ENCODE measurements at regions not wholly inside any gene's neighbourhood (a gene's known extent, or its start where the extent isn't known, plus 50 kb on each side); places are given as distances from the start of the nearest gene placed in this dataset.

DNA sequence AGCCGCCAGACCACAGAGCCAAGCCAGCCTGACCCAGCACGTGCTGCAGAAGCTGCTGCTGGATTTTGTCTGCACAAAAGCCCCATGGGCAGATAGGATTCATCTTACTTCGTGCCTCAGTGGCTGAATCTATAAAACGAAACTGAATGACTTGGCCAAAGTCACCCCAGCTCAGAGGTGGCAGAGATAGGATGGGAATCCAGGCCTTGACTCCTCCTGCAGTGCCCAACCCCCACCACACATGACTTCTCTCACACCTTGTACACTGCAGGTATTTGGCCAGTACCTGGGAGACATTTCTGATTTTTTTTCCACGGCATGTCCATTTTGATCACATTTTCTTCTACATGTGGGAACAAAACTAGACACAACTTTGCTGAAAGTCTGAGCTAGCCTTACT, 182.1 kb downstream of the ANKRD60 start:
- FAIRE-seq (no peak), DNase-seq (ENCODE audit: low read depth in 1 of 2, low spot score in 1 of 2) (no peak), ATAC-seq (no peak)
- no peak overlapping the region for H3K4me2 ChIP-seq
- no peak for TF ChIP-seq MAZ (IDR thresholded peaks at IDR 0.05; ENCODE audit: borderline replicate concordance, low read depth, low read length)
- no peak for TF ChIP-seq KDM1A (IDR thresholded peaks at IDR 0.05; ENCODE audit: low read depth)
- TF ChIP-seq HDAC2 (IDR thresholded peaks at IDR 0.05) = no peak
- no peak for TF ChIP-seq RARB (CRISPR knock-in tag; IDR thresholded peaks at IDR 0.05)
- TF ChIP-seq POLR2A (IDR thresholded peaks at IDR 0.05; ENCODE audit: low read length) = no peak
- no peak for TF ChIP-seq CHD2 (IDR thresholded peaks at IDR 0.05; ENCODE audit: low read length, partially characterized antibody)
- TF ChIP-seq KDM5A (IDR thresholded peaks at IDR 0.05) = no peak
- TF ChIP-seq NPAS2 (CRISPR knock-in tag; IDR thresholded peaks at IDR 0.05; ENCODE audit: borderline replicate concordance) = no peak
- no peak for TF ChIP-seq BCL3 (IDR thresholded peaks at IDR 0.05)
- no peak for TF ChIP-seq NFE2L2 (conservative IDR thresholded peaks at IDR 0.05; ENCODE audit: low read length)
- TF ChIP-seq CEBPB (IDR thresholded peaks at IDR 0.05) = no peak
- no peak for TF ChIP-seq HES2 (IDR thresholded peaks at IDR 0.05)
- no peak for TF ChIP-seq USF2 (IDR thresholded peaks at IDR 0.05)
- no peak for TF ChIP-seq RCOR1 (IDR thresholded peaks at IDR 0.05; ENCODE audit: low read depth, low read length)
- no peak for TF ChIP-seq HOXB13 (CRISPR knock-in tag; IDR thresholded peaks at IDR 0.05; ENCODE audit: low read depth)
- no peak for TF ChIP-seq JUNB (IDR thresholded peaks at IDR 0.05)
- 52% methylated on average over 5 of the region's 5 CpGs for WGBS (ENCODE audit: missing lambda C conversion rate)
- no peak overlapping the region for H3K27ac ChIP-seq
- no peak overlapping the region for H3K4me3 ChIP-seq
- H3K4me1 ChIP-seq = no peaks in the 10 kb centered on the region
- ChIA-PET POLR2A (no interaction called here), CTCF (interaction anchor here (1.2 kb wide), 1 partner anchor 10 kb away, joined by 3 read pairs; no protein-coding TSS in a partner anchor)
- H3K9me3 ChIP-seq = peaks cover 7% of the 10 kb centered on the region; the same call in 2 of the 3 replicates

- Histone ChIP-seq H3K4me1 (no peaks in the 10 kb centered on the region), H3K27ac (no peak overlapping the region), H3K4me2 (no peak overlapping the region), H3K9me3 (peaks cover under 1% of the 10 kb centered on the region; the same call in 1 of the 3 replicates), H3K4me3 (no peak overlapping the region)
- TF ChIP-seq CEBPB (IDR thresholded peaks at IDR 0.05) = no peak
- no peak for TF ChIP-seq BHLHE40 (IDR thresholded peaks at IDR 0.05; ENCODE audit: low read depth, low read length)
- ATAC-seq (no peak), DNase-seq (ENCODE audit: low read depth in 1 of 2, low spot score in 1 of 2) (no peak), FAIRE-seq (no peak)
- 57% methylated on average over 7 of the region's 7 CpGs for WGBS (ENCODE audit: missing lambda C conversion rate)
- ChIA-PET POLR2A (no interaction called here), CTCF (interaction anchor here (1.1 to 3.2 kb wide), 5 partner anchors 9 to 134 kb away, joined by 3 to 10 read pairs (median 3); no protein-coding TSS in a partner anchor)
These were observed 182.9 kb downstream of the ANKRD60 start for GRCh38 chr20:58045579-58045978.

DNA sequence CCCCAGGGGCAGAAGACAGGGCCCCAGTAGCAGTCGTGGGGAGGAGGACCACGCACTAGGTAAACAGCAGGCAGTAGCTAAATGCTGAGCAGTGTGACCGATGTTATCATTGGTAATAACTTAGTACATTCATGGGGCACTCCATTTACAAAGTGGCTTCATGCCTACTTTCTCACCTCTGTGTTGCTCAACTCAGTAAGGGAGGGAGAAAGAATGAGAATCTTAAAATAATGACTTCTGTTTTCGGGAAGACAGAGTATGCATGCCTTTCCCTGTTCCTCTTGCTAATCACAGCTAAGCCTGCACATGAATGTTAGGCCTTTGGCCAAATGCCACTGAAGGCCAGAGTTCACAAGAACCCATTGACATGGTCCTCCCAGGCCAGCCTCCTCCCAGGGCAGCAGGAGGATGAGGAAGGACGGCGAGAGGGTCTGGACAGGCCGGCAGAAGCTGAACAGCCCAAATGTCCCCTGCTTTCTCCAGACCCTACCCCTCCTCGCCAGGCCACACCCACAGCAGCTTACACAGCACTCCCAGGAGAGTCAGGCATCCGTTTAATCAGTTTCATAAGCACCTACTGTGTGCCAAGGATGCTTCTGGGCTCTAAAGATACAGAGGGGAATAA, 183.4 kb downstream of the ANKRD60 start:
- Histone ChIP-seq H3K4me2 (no peak overlapping the region), H3K4me1 (no peaks in the 10 kb centered on the region), H3K4me3 (no peak overlapping the region), H3K27ac (no peak overlapping the region; a peak in 1 of 6 replicates), H3K9me3 (no peaks in the 10 kb centered on the region; the same call in 2 of the 3 replicates)
- ChIA-PET CTCF (interaction anchor here (1.0 to 3.2 kb wide), 6 partner anchors 10 to 147 kb away, joined by 3 to 10 read pairs (median 4); no protein-coding TSS in a partner anchor), POLR2A (no interaction called here)
- no peak for ATAC-seq
- TF ChIP-seq CHD2 (IDR thresholded peaks at IDR 0.05; ENCODE audit: low read length, partially characterized antibody) = no peak
- no peak for TF ChIP-seq RAD21 (conservative IDR thresholded peaks at IDR 0.05 in 1 of 2, IDR thresholded peaks at IDR 0.05 in 1 of 2)
- no peak for TF ChIP-seq CBX2 (IDR thresholded peaks at IDR 0.05; ENCODE audit: borderline replicate concordance, low read depth)
- no peak for TF ChIP-seq JUNB (IDR thresholded peaks at IDR 0.05)
- no peak for TF ChIP-seq JUN (IDR thresholded peaks at IDR 0.05)
- TF ChIP-seq MYC (IDR thresholded peaks at IDR 0.05; ENCODE audit: borderline replicate concordance, low read length) = no peak
- TF ChIP-seq ATOH8 (CRISPR knock-in tag; IDR thresholded peaks at IDR 0.05; ENCODE audit: low read depth) = no peak
- no peak for TF ChIP-seq ZNF302 (CRISPR knock-in tag; IDR thresholded peaks at IDR 0.05)
- no peak for TF ChIP-seq RFX5 (IDR thresholded peaks at IDR 0.05)
- no peak for TF ChIP-seq TP53 (CRISPR knock-in tag; IDR thresholded peaks at IDR 0.05)
- TF ChIP-seq SMC3 (IDR thresholded peaks at IDR 0.05) = no peak
- no peak for FAIRE-seq
- WGBS (ENCODE audit: missing lambda C conversion rate) = 60% methylated on average over 9 of the region's 9 CpGs
- DNase-seq (ENCODE audit: low read depth in 1 of 2, low spot score in 1 of 2) = no peak

Data from A549 (cell line).